Fibroblast of skin of back (primary cell): ENCODE measurements at regions not wholly inside any gene's neighbourhood (a gene's known extent, or its start where the extent isn't known, plus 50 kb on each side); places are given as distances from the start of the nearest gene placed in this dataset.

ENCODE experiments used
- DNase-seq: peaks from one replicate; pipeline ENCODE4 v3.0.0-alpha.2; 2013

- no peak for DNase-seq
These were observed 898.5 kb upstream of the SEMA6A start for GRCh38 chr5:117473165-117473564.

GRCh38 chr5:117463881-117464570, 889.4 kb upstream of the SEMA6A start:
- DNase-seq: no peak

DNA sequence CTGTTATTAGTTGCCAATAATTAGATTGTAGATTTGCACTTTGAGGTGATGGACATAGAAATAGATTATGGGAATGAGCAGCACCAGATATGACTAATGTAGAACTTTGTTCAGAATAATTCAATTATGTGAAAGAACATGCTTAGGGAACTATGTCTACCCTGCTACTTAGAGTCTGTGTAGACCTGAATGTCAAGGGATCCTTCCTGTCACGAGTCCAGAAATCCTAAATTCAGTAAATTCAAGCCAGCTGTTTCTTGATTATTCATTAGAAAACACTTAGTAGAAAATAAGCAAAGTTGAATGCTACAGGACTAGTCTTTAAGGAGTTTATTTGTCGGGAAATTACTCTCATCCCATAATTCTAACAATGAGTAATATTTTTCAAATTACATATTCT, 887.3 kb upstream of the SEMA6A start:
- no peak for DNase-seq

DNA sequence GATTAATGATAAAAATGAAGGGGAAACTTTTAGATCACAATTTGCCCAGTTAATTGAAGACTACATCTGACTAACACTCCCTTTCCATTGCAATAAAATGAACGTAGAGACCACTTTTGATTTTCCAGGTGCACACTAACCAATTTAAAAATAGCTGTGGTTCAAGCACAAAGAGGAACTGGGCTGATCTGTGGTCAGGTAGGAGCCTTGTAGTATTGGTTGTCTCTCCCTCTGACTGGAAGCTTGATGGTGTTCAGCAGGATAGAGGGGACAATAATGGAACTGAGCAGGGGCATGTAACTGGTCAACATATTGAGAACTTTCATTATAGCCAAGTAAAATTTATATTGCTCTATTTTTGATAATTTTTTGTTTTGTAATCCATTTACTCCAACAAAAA, 886.8 kb upstream of the SEMA6A start:
- DNase-seq: no peak

- no peak for DNase-seq
These were observed 883.0 kb upstream of the SEMA6A start for GRCh38 chr5:117457656-117458055.

GRCh38 chr5:117456866-117457470, 882.3 kb upstream of the SEMA6A start:
- no peak for DNase-seq

GRCh38 chr5:117455236-117456233, 880.9 kb upstream of the SEMA6A start:
- no peak for DNase-seq

GRCh38 chr5:117454716-117455212, 880.1 kb upstream of the SEMA6A start:
- DNase-seq: peak; percentile 18

GRCh38 chr5:117436846-117437245, 862.2 kb upstream of the SEMA6A start:
- no peak for DNase-seq

- DNase-seq: no peak
These were observed 860.6 kb upstream of the SEMA6A start for GRCh38 chr5:117435203-117435602.

- no peak for DNase-seq
These were observed 859.6 kb upstream of the SEMA6A start for GRCh38 chr5:117434254-117434653.

GRCh38 chr5:117433818-117434217, 859.2 kb upstream of the SEMA6A start:
- no peak for DNase-seq

- DNase-seq: no peak
These were observed 856.5 kb upstream of the SEMA6A start for GRCh38 chr5:117431091-117431490.

DNA sequence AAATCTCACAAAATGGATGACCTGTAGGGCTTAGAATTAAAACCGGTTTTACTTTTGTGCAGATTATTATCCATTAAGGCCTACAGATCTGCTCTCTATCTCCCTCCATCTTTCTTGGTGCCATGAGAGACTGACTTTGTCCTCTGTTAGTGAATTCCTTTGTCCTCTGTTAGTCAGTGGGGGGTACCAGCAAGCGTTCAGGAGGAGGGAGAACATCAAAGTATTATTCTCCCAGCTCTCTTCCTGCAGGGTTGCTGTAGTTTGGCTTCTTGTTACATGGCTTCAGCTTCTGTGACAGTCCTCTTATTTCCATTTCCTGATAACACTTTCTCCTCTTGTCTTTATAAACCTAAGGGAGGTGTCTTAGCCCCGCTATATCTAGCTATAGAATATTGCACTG, 850.5 kb upstream of the SEMA6A start:
- DNase-seq: no peak

GRCh38 chr5:117424559-117424958, 849.9 kb upstream of the SEMA6A start:
- DNase-seq: no peak

DNA sequence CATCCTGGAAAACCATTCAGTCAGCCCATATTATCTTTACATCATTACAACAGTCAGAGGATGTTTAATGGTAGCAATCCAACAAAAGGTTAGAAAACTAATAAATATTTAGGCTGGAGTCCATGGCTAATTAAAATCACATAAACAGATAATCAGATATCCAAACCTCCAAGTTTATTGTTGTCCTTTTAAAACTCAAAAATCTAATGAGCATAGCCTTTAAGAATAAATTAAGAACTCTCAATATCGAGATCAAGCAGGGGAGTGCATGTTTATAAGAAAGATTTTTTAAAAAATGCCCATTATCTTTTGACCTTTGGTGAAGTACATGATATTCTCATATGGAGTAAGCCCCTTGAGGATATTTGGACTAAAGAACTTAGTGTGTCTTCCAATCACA, 842.9 kb upstream of the SEMA6A start:
- no peak for DNase-seq

DNA sequence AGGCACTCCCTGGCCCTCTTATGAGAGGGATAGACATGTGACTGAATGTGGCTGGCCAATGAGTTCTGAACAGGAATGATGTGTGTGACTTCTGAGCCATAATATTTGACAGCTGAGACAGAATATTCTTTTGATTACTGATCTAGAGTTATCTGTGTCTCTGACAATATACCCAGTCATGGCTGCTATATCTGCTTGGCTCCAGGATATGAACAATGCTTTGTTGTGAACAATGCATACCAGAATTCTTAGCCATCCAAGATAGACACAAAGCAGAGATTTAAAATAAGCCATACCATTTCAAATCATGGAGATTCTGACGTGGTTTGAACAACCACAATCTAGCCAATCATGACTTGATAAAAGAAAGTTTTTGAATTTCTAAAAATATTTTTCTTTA, 840.3 kb upstream of the SEMA6A start:
- DNase-seq: peak; percentile 17

DNA sequence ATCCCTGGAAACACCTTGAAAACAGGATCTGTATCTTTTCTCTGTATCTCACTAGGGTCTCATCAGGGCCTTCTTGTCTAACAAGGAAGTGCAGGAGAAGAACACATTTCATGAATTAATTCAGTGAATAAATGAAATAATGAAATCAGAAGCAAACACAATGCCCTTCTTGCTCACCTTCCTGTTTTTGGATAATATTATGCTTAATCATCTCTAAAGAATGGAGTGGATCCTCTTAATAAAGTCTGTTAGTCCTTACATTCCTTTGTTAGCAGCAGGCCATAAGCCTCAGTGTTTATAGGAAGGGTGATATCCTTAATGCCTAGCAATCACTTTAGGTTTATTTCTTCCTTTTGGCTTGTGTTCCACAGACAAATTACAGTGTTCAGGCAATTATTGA, 837.1 kb upstream of the SEMA6A start:
- DNase-seq: peak; percentile 8

DNA sequence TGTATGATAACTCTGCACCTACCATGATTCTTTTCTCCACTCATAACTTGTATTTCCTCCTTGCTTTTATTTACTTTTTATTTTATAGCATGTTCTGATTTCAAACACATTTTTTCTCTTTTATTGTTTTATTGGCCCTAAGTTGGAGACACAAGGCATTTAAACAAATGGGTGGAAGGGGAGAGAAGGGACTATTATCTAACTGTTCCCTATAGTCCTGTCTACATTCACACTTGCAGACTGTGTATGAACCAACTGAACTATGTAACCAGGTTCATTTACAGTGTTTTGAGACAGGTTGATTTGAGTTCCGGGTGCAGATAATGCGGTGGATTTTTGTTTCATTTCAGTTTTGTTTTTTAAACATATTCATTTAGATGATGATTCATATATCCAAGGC, 830.6 kb upstream of the SEMA6A start:
- DNase-seq: no peak

- no peak for DNase-seq
These were observed 820.0 kb upstream of the SEMA6A start for GRCh38 chr5:117394506-117395157.

GRCh38 chr5:117393125-117393524, 818.5 kb upstream of the SEMA6A start:
- no peak for DNase-seq

GRCh38 chr5:117380316-117380715, 805.7 kb upstream of the SEMA6A start:
- no peak for DNase-seq

DNA sequence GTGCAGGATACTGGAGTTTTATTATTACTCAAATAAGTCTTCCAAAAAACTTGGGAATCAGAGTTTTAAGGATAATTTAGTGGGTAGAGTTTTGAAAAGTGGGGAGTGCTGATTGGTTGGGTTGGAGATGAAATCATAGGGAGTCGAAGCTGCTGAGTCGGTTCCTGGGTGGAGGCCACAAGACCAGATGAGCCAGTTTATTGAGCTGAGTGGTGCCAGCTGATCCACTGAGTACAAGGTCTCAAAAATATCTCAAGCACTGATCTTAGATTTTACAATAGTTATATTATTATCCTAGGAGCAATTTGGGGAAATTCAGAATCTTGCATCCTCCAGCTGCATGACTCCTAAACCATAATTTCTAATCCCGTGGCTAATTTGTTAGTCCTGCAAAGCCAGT, 804.9 kb upstream of the SEMA6A start:
- DNase-seq: no peak
